ENCODE measurements at regions not wholly inside any gene's neighbourhood (a gene's known extent, or its start where the extent isn't known, plus 50 kb on each side); places are given as distances from the start of the nearest gene placed in this dataset.

DNA sequence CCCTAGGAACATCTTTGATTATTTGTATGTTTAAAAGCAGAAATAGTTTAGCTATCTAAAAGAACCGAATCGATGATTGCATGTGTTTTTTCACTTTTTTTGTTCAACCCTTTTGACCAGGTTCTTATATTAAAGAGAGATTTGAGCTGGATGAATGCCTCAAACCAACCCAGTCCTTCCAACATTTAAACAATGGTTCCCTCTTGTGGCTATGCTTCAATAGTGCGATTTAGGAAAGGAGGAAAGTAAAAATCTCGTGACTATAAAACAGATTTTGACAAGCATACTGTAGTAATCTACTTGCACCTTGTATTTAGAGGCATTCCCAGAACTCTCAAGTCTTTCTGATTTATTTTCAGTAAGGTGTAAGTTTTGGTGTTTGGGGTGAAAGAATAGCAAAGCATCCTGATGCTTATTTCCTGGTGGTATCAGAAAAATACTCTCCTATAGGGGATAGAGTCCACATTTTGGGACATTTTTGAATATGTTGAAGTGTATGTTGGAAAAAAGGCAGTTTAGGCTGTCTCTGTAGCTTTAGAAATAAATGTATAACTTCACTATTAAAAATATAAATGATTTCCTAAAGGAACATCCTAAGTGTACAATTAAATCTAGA is 159.6 kb upstream of the KCNH8 start:
- Histone ChIP-seq H3K79me2 (ENCODE audit: control insufficient read depth in 1 of 2, insufficient read depth in 2 of 2, low read length in 2 of 2) (no peaks in the 10 kb centered on the region), H2AFZ (ENCODE audit: low read length) (no peak overlapping the region), H3K4me3 (ENCODE audit: extremely low read depth in 1 of 4, insufficient read depth in 2 of 4, low read depth in 3 of 4, low read length in 4 of 4) (no peak overlapping the region), H3K79me1 (ENCODE audit: low read depth, low read length) (no peaks in the 10 kb centered on the region), H2BK120ac (replicated peaks; ENCODE audit: low read depth, low read length) (no peak overlapping the region), H2AK5ac (ENCODE audit: low read depth, low read length) (no peak overlapping the region), H3K18ac (ENCODE audit: extremely low read depth, low read length) (no peak overlapping the region), H3K56ac (replicated peaks; ENCODE audit: insufficient read length, low read depth, low read length) (no peak overlapping the region), H2BK20ac (ENCODE audit: low read length) (no peak overlapping the region), H4K20me1 (replicated peaks in 1 of 2; ENCODE audit: control insufficient read depth in 1 of 2, insufficient read depth in 2 of 2, low read length in 2 of 2) (no peaks in the 10 kb centered on the region), H2BK12ac (ENCODE audit: low read depth, low read length) (no peak overlapping the region), H3K36me3 (ENCODE audit: control insufficient read depth in 2 of 4, insufficient read depth in 4 of 4, low read length in 3 of 4) (no peaks in the 10 kb centered on the region), H3K27me3 (replicated peaks in 1 of 4; ENCODE audit: control insufficient read depth in 3 of 4, extremely low read depth in 1 of 4, insufficient read depth in 3 of 4, low read length in 3 of 4) (no peaks in the 10 kb centered on the region), H2BK15ac (ENCODE audit: low read length) (no peak overlapping the region), H3K4me2 (ENCODE audit: insufficient read depth in 1 of 2, low read depth in 2 of 2, low read length in 2 of 2) (no peak overlapping the region), H3K23ac (ENCODE audit: insufficient read length) (no peak overlapping the region), H2BK5ac (ENCODE audit: low read depth, low read length) (no peak overlapping the region), H3K9me3 (ENCODE audit: insufficient read depth in 2 of 2, low read depth in 1 of 2, low read length in 1 of 2) (no peaks in the 10 kb centered on the region), H4K5ac (ENCODE audit: insufficient read length, low read depth, low read length) (no peak overlapping the region), H3K9ac (replicated peaks in 1 of 4; ENCODE audit: extremely low read depth in 1 of 4, low read depth in 3 of 4, low read length in 3 of 4) (no peak overlapping the region), H3K27ac (ENCODE audit: low read depth, low read length) (no peak overlapping the region), H4K8ac (ENCODE audit: extremely low read depth, insufficient read depth, low read length) (no peak overlapping the region), H4K91ac (replicated peaks; ENCODE audit: insufficient read length, low read length) (no peak overlapping the region), H3K14ac (ENCODE audit: insufficient read length) (no peak overlapping the region), H3K4me1 (replicated peaks in 1 of 4; ENCODE audit: control insufficient read depth in 3 of 4, insufficient read depth in 4 of 4, low read length in 3 of 4) (peaks cover 0 to 11% (median 0%) of the 10 kb centered on the region in 4 experiments; a peak in 1 of 7 replicates), H3K23me2 (ENCODE audit: low read depth, low read length) (no peaks in the 10 kb centered on the region), H3K4ac (replicated peaks; ENCODE audit: insufficient read length, low read depth, low read length) (no peak overlapping the region)
- WGBS, 2 experiments (ENCODE audit: extremely low coverage in 1 of 2, insufficient coverage in 1 of 2, insufficient read length in 1 of 2, insufficient replicate concordance in 2 of 2, low coverage in 1 of 2, low lambda C conversion rate in 2 of 2, missing lambda C conversion rate in 1 of 2), result 24% methylated on average over 4 of the region's 4 CpGs; no CpG with 5 or more reads in 1 of the 2 experiments
- FAIRE-seq (peak; percentile 75), DNase-seq (ENCODE audit: low read depth in 1 of 2, low spot score in 2 of 2) (no peak)
- ChIA-PET POLR2A (ENCODE audit: partially characterized antibody) (no interaction called here), CTCF (ENCODE audit: partially characterized antibody) (interaction anchor here (0.7 to 3.5 kb wide), 49 partner anchors 12 to 694 kb away, joined by 3 to 34 read pairs (median 4); no protein-coding TSS in a partner anchor)
- TF ChIP-seq RAD21 (IDR thresholded peaks at IDR 0.05 in 1 of 2, conservative IDR thresholded peaks at IDR 0.05 in 1 of 2; ENCODE audit: low read depth in 2 of 2, low read length in 2 of 2) (peak; percentile 94 to 95), NRF1 (IDR thresholded peaks at IDR 0.05; ENCODE audit: low read depth, low read length) (no peak)
- TF ChIP-seq, protein P1, sequence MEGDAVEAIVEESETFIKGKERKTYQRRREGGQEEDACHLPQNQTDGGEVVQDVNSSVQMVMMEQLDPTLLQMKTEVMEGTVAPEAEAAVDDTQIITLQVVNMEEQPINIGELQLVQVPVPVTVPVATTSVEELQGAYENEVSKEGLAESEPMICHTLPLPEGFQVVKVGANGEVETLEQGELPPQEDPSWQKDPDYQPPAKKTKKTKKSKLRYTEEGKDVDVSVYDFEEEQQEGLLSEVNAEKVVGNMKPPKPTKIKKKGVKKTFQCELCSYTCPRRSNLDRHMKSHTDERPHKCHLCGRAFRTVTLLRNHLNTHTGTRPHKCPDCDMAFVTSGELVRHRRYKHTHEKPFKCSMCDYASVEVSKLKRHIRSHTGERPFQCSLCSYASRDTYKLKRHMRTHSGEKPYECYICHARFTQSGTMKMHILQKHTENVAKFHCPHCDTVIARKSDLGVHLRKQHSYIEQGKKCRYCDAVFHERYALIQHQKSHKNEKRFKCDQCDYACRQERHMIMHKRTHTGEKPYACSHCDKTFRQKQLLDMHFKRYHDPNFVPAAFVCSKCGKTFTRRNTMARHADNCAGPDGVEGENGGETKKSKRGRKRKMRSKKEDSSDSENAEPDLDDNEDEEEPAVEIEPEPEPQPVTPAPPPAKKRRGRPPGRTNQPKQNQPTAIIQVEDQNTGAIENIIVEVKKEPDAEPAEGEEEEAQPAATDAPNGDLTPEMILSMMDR (IDR thresholded peaks at IDR 0.05; ENCODE audit: control extremely low read depth in 1 of 3, insufficient read depth in 1 of 3, low read depth in 1 of 3, low read length in 3 of 3), result peak in 2 of 3 experiments; percentile 62 to 69; a peak in 2 of 4 replicates

Data from H1 (cell line).